RPMI8226 (cell line): ENCODE measurements at regions not wholly inside any gene's neighbourhood (a gene's known extent, or its start where the extent isn't known, plus 50 kb on each side); places are given as distances from the start of the nearest gene placed in this dataset.
"Not testable (repeated sequence)": the region's sequence is repeated elsewhere in the genome, so short reads cannot be mapped to it uniquely, and the experiment has no call there.

Experiments used
- DNase-seq: peaks from one replicate; pipeline ENCODE4 v3.0.0-alpha.2; 2015

DNA sequence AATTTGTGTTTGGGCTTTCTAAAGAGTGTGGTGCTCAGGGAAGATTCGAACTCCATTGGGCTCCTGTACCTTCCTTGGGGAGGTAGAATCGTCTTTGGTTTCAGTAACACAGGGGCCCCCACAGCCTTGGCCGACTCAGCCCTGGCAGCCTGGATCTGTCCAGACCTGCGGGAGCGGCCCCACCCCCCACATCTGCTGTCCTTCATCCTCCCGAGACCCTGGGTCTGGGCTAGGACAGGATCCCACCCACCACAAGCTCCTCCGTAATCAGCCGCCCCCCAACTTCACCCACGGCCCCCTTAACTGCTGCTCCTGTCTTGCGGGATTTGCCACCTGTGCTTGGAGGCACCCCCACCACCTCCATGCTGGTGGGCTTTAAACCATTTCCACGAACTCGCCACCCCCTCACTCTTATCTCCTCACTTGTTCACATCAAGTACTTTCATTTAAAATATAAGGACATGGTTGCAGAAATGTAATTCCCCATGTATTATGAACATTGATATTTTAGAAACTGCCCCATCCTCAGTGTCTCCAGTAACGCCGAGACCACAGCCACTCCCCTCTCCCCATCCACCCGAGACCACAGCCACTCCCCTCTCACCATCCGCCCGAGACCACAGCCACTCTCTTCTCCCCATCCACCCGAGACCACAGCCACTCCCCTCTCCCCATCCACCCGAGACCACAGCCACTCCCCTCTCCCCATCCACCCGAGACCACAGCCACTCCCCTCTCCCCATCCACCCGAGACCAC, 84.7 kb upstream of the SFSWAP start:
- DNase-seq, result not testable (repeated sequence)

- peak; percentile 40 for DNase-seq
Observed at GRCh38 chr12:131627151-131628022, 83.5 kb upstream of the SFSWAP start.

GRCh38 chr12:131628023-131628740, 82.7 kb upstream of the SFSWAP start:
- DNase-seq, result no peak

DNA sequence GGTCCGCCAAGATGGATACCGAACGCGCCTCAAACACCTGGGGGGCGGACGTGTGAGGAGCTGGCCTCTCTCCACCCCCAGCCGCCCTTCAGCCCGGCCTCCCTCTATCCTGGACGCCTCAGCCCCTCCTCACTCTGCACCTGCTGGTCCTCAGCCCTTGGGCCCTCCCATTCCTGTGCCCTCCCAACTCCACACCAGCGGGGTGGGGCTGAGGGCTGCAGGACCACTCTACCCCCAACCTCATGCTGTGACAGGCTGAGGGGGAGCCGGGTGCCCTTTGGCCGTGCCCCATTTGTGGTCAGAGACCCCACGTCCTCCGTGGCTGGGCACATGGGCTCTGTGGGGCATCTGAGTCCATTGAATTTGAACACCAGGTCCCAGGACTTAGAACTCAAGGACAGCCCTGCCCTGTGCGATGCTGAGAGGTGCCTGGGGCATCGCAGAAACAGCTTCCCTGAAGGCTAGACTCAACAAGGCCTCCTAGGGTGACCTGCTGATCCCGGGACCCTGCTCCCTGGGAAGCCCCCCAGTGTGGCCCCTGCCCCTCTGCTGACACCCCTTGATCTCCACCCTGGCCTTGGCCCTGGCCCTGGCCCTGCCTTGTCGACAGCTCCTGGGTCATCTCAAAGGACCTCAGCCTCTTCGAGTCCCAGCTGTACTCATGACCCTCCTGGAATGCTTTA, 82.0 kb upstream of the SFSWAP start:
- DNase-seq, result no peak

- DNase-seq, result no peak
Observed at GRCh38 chr12:131631230-131631629, 79.7 kb upstream of the SFSWAP start.

DNA sequence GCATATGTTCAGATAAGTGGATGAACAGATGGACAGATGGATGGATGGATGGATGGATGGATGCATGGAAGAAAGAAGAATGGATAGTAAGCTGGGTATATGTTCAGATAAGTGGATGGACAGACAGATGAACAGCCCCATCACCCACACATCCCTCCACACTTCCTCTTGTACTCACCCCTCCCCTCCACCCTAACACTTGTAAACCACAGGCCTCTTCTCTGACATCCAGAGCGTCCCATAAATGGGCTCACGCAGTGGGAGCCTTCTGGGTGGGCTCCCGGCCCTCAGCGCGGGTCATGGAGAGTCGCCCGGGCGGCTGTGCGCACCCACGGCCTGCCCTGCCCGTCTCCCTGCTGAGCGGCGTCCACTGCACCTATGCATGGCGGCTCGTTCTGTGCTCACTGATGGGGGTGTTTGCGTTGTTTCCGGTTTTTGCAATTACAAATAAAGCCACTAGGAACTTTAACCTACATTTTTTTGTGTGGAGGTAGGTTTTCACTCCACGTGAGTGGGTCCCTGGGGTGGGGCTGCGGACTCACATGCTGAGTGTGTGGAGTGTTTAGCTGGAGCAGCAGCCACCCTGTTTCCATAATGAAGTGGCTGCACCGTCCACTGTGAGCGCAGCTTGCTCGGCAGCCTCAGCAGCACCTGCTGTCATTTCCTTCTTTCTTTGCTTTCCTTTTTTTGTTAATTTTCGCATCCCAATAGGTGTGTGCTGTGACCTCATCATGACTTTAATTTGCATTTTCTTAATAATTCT, 78.8 kb upstream of the SFSWAP start:
- DNase-seq, result not testable (repeated sequence)

DNA sequence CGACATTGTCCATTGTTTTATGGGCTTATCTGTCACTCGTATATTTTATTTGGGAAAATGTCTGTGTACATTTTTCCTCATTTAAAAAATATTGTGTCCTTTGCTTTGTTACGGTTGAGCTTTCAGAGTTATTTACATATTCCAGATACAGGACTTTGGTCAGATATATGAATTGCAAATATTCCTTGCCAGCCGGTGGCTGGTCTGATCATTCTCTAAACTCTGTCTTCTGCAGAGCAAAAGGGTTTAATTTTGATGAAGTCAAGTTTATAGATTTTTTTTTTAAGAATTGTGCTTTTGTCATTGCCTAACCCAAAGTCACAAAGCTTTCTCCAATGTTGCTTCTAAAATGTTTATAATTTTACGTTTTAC, 78.3 kb upstream of the SFSWAP start:
- not testable (repeated sequence) for DNase-seq

DNA sequence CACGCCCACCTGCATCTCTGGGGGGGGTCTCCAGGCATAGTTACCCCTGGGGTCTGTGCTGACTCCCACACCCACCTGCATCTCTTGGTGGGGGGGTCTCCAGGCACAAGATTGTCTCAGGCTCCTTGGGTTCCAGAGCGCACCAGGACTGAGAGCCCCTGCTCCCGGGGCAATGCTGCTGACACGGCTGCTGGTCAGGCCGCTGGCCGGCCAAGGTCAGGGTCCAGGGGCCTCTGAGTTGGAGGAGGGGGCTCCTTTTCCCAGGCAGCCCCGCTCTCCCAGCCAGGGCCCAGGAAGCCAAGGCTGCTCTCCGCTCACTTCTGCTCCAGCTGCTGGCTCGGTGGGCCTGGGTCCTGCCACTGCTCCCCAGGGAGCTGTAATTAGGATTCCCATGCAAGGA, 77.3 kb upstream of the SFSWAP start:
- not testable (repeated sequence) for DNase-seq

DNA sequence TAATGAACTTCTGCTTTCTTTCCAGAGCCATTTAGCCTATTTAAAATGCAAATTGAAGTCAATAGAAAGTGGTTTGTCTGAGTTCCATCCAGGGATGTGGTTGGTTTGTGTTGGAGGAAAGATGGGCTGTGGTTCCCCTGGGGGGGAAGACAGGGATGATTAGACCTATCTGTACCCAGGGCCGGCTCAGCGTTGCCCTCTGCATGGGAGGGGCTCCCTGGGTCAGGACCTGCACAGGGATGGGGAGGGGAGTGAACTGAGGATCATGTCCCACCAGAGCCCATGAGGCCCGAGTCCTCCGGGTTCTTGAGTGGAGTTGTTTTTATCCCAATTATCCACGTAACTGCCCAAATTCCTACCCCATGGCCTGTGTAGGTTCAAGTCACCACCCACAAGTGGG, 76.9 kb upstream of the SFSWAP start:
- DNase-seq, result no peak

DNA sequence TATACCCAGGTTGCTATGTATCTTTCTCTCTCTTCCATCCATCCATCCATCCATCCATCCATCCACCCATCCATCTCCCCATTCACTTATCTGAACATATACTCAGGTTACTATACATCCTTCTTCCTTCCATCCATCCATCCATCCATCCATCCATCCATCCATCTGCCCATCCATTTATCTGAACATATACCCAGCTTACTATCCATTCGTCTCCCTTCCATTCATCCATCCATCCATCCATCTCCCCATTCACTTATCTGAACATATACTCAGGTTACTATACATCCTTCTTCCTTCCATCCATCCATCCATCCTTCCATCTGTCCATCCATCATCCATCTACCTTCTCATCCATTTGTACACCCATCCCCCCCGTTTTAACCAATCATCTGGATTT, 75.9 kb upstream of the SFSWAP start:
- not testable (repeated sequence) for DNase-seq

GRCh38 chr12:131635491-131636122, 75.3 kb upstream of the SFSWAP start:
- DNase-seq, result no peak

DNA sequence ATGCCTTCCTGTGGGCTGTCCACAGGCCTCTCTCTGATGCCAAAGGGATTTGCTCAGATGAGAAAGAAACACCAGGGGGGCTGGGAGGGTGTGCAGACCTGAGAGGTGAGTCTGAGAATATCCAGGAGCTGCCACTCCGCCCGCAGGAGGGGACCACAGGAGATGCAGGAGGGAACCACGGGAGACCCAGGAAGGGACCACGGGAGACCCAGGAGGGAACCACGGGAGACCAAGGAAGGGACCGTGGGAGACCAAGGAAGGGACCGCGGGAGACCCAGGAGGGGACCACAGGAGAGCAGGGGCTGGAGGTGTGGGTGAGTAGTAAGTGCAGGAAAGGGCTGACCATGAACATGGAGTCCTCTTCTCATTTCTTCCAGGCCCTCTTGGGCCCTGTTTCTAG, 74.6 kb upstream of the SFSWAP start:
- DNase-seq, result no peak

GRCh38 chr12:131636940-131637750, 73.7 kb upstream of the SFSWAP start:
- no peak for DNase-seq

DNA sequence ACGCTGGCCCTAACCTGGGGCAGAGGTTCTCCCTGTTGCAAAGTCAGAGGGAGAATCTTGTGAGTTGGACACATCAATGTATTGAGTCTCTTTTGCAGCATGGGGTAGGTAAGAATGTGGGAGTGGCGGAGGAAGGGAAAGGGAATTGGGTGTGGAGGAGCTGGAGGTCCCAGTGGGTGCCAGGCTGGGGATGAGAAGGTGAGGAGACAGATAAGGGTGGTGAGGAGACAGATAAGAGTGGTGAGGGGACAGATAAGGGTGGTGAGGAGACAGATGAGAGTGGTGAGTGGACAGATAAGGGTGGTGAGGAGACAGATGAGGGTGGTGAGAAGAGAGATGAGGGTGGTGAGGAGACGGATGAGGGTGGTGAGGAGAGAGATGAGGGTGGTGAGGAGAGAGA, 72.9 kb upstream of the SFSWAP start:
- DNase-seq, result no peak

DNA sequence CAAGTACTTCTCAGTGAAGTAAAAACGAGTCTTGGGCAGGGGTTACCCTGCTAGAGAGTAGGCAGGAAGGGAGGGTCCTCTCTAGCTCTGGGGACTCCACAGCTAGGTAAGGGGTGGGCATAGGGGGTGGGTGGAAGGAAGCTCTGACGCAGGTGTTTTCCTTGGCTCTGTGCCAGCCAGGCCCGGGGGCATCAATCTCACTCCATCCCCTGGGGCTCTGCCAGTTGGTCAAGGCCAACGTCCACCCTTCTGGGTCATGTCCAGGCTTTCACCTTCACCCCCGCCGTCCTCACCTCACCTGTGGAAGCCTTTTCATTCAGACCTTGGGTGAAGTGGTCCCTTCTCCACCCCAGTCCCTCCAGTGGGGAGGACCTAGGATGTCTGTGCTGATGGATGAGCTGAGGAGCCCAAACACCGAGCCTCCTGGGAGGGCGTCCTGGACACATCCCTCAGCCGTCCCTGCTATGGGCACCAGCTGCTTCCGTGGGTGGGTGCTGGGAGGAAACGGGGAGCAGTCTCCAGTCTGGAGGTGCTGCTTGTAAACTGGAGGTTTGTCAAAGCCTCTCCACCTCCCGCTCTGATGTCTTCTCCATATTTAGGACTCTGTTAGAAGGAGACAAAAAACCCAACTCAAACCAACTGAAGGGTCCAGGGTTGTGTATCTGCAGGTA, 71.5 kb upstream of the SFSWAP start:
- DNase-seq, result no peak

- no peak for DNase-seq
Observed at GRCh38 chr12:131640525-131640924, 70.4 kb upstream of the SFSWAP start.

DNA sequence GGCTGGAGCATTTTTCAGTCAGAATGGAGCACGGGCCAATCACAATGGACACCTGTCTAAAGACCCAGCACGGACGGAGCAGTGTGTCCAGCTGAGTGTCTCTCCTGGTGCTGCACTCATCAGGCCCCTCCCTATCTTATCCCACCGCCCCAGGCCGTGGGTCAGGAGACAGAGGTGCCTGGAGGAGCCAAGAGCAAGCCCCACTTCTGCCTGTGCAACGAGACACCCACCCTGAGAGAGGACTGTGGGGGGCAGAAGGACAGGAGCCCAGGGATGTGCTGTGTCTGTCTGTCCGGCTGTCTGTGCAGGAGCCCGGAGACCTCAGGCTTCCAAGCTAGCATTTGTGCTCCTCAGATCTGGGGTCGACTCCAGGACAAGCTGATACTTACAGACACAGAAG, 69.6 kb upstream of the SFSWAP start:
- no peak for DNase-seq

GRCh38 chr12:131642101-131642540, 68.8 kb upstream of the SFSWAP start:
- DNase-seq, result no peak

GRCh38 chr12:131642771-131643170, 68.1 kb upstream of the SFSWAP start:
- no peak for DNase-seq
